ENCODE measurements at regions not wholly inside any gene's neighbourhood (a gene's known extent, or its start where the extent isn't known, plus 50 kb on each side); places are given as distances from the start of the nearest gene placed in this dataset.

GRCh38 chr14:44669496-44669895 is 162.4 kb upstream of the FSCB start:
- TF ChIP-seq POLR2AphosphoS5 (IDR thresholded peaks at IDR 0.05), result no peak
- TF ChIP-seq, protein P1, sequence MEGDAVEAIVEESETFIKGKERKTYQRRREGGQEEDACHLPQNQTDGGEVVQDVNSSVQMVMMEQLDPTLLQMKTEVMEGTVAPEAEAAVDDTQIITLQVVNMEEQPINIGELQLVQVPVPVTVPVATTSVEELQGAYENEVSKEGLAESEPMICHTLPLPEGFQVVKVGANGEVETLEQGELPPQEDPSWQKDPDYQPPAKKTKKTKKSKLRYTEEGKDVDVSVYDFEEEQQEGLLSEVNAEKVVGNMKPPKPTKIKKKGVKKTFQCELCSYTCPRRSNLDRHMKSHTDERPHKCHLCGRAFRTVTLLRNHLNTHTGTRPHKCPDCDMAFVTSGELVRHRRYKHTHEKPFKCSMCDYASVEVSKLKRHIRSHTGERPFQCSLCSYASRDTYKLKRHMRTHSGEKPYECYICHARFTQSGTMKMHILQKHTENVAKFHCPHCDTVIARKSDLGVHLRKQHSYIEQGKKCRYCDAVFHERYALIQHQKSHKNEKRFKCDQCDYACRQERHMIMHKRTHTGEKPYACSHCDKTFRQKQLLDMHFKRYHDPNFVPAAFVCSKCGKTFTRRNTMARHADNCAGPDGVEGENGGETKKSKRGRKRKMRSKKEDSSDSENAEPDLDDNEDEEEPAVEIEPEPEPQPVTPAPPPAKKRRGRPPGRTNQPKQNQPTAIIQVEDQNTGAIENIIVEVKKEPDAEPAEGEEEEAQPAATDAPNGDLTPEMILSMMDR (IDR thresholded peaks at IDR 0.05), result no peak
